Ovary (tissue), 3 donors: ENCODE measurements at regions not wholly inside any gene's neighbourhood (a gene's known extent, or its start where the extent isn't known, plus 50 kb on each side); places are given as distances from the start of the nearest gene placed in this dataset.

Source experiments
- CTCF ChIP-seq, 3 donors: fragments of 450-650 bp in 2 of 3; fragments of 200-600 bp in 1 of 3; IDR thresholded peaks; one replicate each; pipeline versions ENCODE4 v1.5.1 to v1.8.0; 2016 to 2022; ENCODE audit warnings: antibody characterized with exemption in 3 of 3, mild to moderate bottlenecking in 1 of 3
- EP300 ChIP-seq: sonication (generic); formaldehyde crosslinking; IDR thresholded peaks from one replicate; pipeline ENCODE4 v1.6.1; 2017; ENCODE audit warnings: antibody characterized with exemption
- POLR2A ChIP-seq: fragments of 450-650 bp; IDR thresholded peaks from one replicate; pipeline ENCODE4 v1.6.1; 2017; ENCODE audit warnings: antibody characterized with exemption, mild to moderate bottlenecking, moderate library complexity
- donor health status: DM: no; HTN: no; CAD: no.

- no peak for TF ChIP-seq CTCF (IDR thresholded peaks at IDR 0.05)
- TF ChIP-seq POLR2A, result no peak
- no peak for TF ChIP-seq EP300
These were observed 73.9 kb upstream of the TANC2 start for GRCh38 chr17:62892061-62892675.
